ENCODE measurements at regions not wholly inside any gene's neighbourhood (a gene's known extent, or its start where the extent isn't known, plus 50 kb on each side); places are given as distances from the start of the nearest gene placed in this dataset.

- no peaks in the 10 kb centered on the region for H3K36me3 ChIP-seq (ENCODE audit: low read length)
- no peaks in the 10 kb centered on the region for H3K79me2 ChIP-seq (ENCODE audit: insufficient read depth, low read length)
- H3K4me2 ChIP-seq (ENCODE audit: low read depth, low read length, poor library complexity, severe bottlenecking) = no peak overlapping the region
- no peak overlapping the region for H2AFZ ChIP-seq (ENCODE audit: low read depth, low read length, severe bottlenecking)
- TF ChIP-seq EZH2phosphoT487 (conservative IDR thresholded peaks at IDR 0.05; ENCODE audit: low read length) (no peak), CTCF (IDR thresholded peaks at IDR 0.05; ENCODE audit: insufficient read depth, low read length, poor library complexity, severe bottlenecking) (no peak)
- H3K9ac ChIP-seq (ENCODE audit: low read length) = no peak overlapping the region
- no peak overlapping the region for H3K4me3 ChIP-seq (ENCODE audit: insufficient read depth, low read length, poor library complexity, severe bottlenecking)
- no peaks in the 10 kb centered on the region for H4K20me1 ChIP-seq (ENCODE audit: low read depth, low read length)
- no peaks in the 10 kb centered on the region for H3K27me3 ChIP-seq (ENCODE audit: low read length)
- no peaks in the 10 kb centered on the region for H3K9me3 ChIP-seq (ENCODE audit: insufficient read depth, low read length)
- H3K9me2 ChIP-seq (replicated peaks; ENCODE audit: insufficient read depth, low read length) = no peaks in the 10 kb centered on the region
- H3F3A ChIP-seq (ENCODE audit: insufficient read depth) = no peaks in the 10 kb centered on the region
- H3K27ac ChIP-seq (ENCODE audit: low read depth, low read length) = no peak overlapping the region
Observed at GRCh38 chr13:50549221-50549942, 294.1 kb downstream of the DLEU7 start.

- Histone ChIP-seq H4K20me1 (ENCODE audit: low read depth, low read length) (no peaks in the 10 kb centered on the region), H3K79me2 (ENCODE audit: insufficient read depth, low read length) (no peaks in the 10 kb centered on the region), H3K4me3 (ENCODE audit: insufficient read depth, low read length, poor library complexity, severe bottlenecking) (no peak overlapping the region), H3F3A (ENCODE audit: insufficient read depth) (no peaks in the 10 kb centered on the region), H3K9me2 (replicated peaks; ENCODE audit: insufficient read depth, low read length) (no peaks in the 10 kb centered on the region), H2AFZ (ENCODE audit: low read depth, low read length, severe bottlenecking) (no peak overlapping the region), H3K27me3 (ENCODE audit: low read length) (no peaks in the 10 kb centered on the region), H3K9ac (ENCODE audit: low read length) (no peak overlapping the region), H3K27ac (ENCODE audit: low read depth, low read length) (no peak overlapping the region), H3K4me2 (ENCODE audit: low read depth, low read length, poor library complexity, severe bottlenecking) (no peak overlapping the region), H3K36me3 (ENCODE audit: low read length) (no peaks in the 10 kb centered on the region), H3K9me3 (ENCODE audit: insufficient read depth, low read length) (no peaks in the 10 kb centered on the region)
- no peak for TF ChIP-seq CTCF (IDR thresholded peaks at IDR 0.05; ENCODE audit: insufficient read depth, low read length, poor library complexity, severe bottlenecking)
Observed at GRCh38 chr13:50550151-50550550, 293.3 kb downstream of the DLEU7 start.

- H3K36me3 ChIP-seq (ENCODE audit: low read length) = no peaks in the 10 kb centered on the region
- no peak overlapping the region for H3K27ac ChIP-seq (ENCODE audit: low read depth, low read length)
- TF ChIP-seq CTCF (IDR thresholded peaks at IDR 0.05; ENCODE audit: insufficient read depth, low read length, poor library complexity, severe bottlenecking) (no peak), EZH2phosphoT487 (conservative IDR thresholded peaks at IDR 0.05; ENCODE audit: low read length) (no peak)
- no peaks in the 10 kb centered on the region for H3F3A ChIP-seq (ENCODE audit: insufficient read depth)
- H3K27me3 ChIP-seq (ENCODE audit: low read length) = no peaks in the 10 kb centered on the region
- no peak overlapping the region for H3K4me3 ChIP-seq (ENCODE audit: insufficient read depth, low read length, poor library complexity, severe bottlenecking)
- no peaks in the 10 kb centered on the region for H4K20me1 ChIP-seq (ENCODE audit: low read depth, low read length)
- H3K9me2 ChIP-seq (replicated peaks; ENCODE audit: insufficient read depth, low read length) = no peaks in the 10 kb centered on the region
- H3K79me2 ChIP-seq (ENCODE audit: insufficient read depth, low read length) = no peaks in the 10 kb centered on the region
- no peaks in the 10 kb centered on the region for H3K9me3 ChIP-seq (ENCODE audit: insufficient read depth, low read length)
- H3K9ac ChIP-seq (ENCODE audit: low read length) = no peak overlapping the region
- no peak overlapping the region for H2AFZ ChIP-seq (ENCODE audit: low read depth, low read length, severe bottlenecking)
- no peak overlapping the region for H3K4me2 ChIP-seq (ENCODE audit: low read depth, low read length, poor library complexity, severe bottlenecking)
Observed at GRCh38 chr13:50552424-50552966, 291.0 kb downstream of the DLEU7 start.

Measured in SU-DHL-6 (cell line).